ES-I3 (cell line): ENCODE measurements at regions not wholly inside any gene's neighbourhood (a gene's known extent, or its start where the extent isn't known, plus 50 kb on each side); places are given as distances from the start of the nearest gene placed in this dataset.

ENCODE experiments used
- H3K36me3 ChIP-seq: 2 replicates; pipeline ENCODE4 v1.6.1; 2013; ENCODE audit warnings: mild to moderate bottlenecking, low read length, control low read depth, moderate library complexity; ENCODE audit not compliant: insufficient read depth
- H3K4me1 ChIP-seq: 2 replicates; pipeline ENCODE4 v1.6.1; 2013; ENCODE audit warnings: mild to moderate bottlenecking, control low read depth, low read length; ENCODE audit not compliant: insufficient read depth
- H3K9ac ChIP-seq: 2 replicates; pipeline ENCODE4 v1.6.1; 2013; ENCODE audit warnings: low read depth, mild to moderate bottlenecking, low read length, moderate library complexity
- H3K9me3 ChIP-seq: 2 replicates; pipeline ENCODE4 v1.6.1; 2013; ENCODE audit warnings: mild to moderate bottlenecking, low read length, moderate library complexity; ENCODE audit not compliant: control insufficient read depth, insufficient read depth

GRCh38 chr2:162916286-162916801, 77.8 kb upstream of the KCNH7 start:
- Histone ChIP-seq H3K9me3 (no peaks in the 10 kb centered on the region), H3K9ac (no peak overlapping the region), H3K36me3 (no peaks in the 10 kb centered on the region)

DNA sequence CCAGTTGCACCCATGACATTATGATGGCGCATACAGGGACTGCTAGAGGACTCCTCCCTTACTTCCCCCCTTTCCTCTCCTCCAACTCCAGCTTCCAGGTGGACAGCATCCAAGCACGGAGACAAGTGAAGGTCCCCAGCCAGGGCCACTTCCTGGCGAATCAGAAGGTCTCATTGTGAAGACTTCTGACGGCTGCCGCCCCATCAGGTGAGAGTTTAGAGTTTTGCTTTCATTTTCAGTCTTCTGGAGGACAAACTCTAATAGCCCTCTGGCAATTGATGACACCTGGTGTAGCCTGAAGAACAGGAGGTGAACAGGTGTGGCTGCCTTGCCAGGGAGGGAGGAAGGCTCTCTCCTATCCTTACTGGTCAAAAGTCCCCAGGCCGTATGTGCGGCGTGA, 77.3 kb upstream of the KCNH7 start:
- Histone ChIP-seq H3K9me3 (no peaks in the 10 kb centered on the region), H3K9ac (no peak overlapping the region)

More at GRCh38 chr2:162916286-162916801, 77.8 kb upstream of the KCNH7 start:
- no peaks in the 10 kb centered on the region for H3K4me1 ChIP-seq

DNA sequence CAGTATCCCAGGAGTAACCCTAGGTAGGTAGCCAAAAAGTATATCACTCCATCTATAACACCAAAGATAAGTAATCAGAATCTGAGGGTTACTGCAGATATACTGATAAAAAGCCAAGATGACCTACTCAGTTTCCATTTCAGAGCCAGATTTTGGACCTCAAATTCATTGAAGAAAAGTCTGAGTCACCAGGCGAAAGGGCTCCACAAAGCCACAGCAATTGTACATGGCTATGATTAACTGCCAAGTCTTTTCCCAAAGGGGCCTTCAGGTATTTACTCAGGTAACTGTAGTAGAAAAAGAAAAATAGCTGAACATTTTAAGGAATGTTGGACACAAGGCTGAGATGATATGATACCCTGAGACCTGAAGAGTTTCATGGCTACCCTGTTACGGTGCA, 75.6 kb upstream of the KCNH7 start:
- Histone ChIP-seq H3K9me3 (no peaks in the 10 kb centered on the region), H3K9ac (no peak overlapping the region), H3K4me1 (no peaks in the 10 kb centered on the region), H3K36me3 (no peaks in the 10 kb centered on the region)

More for the DNA sequence above, 77.3 kb upstream of the KCNH7 start:
- Histone ChIP-seq H3K4me1 (no peaks in the 10 kb centered on the region), H3K36me3 (no peaks in the 10 kb centered on the region)

GRCh38 chr2:162912787-162913186, 74.2 kb upstream of the KCNH7 start:
- Histone ChIP-seq H3K36me3 (no peaks in the 10 kb centered on the region), H3K9me3 (no peaks in the 10 kb centered on the region), H3K4me1 (no peaks in the 10 kb centered on the region), H3K9ac (no peak overlapping the region)

- Histone ChIP-seq H3K9me3 (no peaks in the 10 kb centered on the region), H3K9ac (no peak overlapping the region), H3K36me3 (no peaks in the 10 kb centered on the region), H3K4me1 (no peaks in the 10 kb centered on the region)
Observed at GRCh38 chr2:162908567-162908966, 70.0 kb upstream of the KCNH7 start.

- no peaks in the 10 kb centered on the region for H3K4me1 ChIP-seq
- H3K36me3 ChIP-seq = no peaks in the 10 kb centered on the region
- no peak overlapping the region for H3K9ac ChIP-seq
- no peaks in the 10 kb centered on the region for H3K9me3 ChIP-seq
Observed at GRCh38 chr2:162890690-162891311, 52.2 kb upstream of the KCNH7 start.

GRCh38 chr2:162888652-162889051, 50.1 kb upstream of the KCNH7 start:
- no peaks in the 10 kb centered on the region for H3K9me3 ChIP-seq
- H3K36me3 ChIP-seq = no peaks in the 10 kb centered on the region
- H3K9ac ChIP-seq = no peak overlapping the region
- no peaks in the 10 kb centered on the region for H3K4me1 ChIP-seq
